BJ (cell line): ENCODE measurements at regions not wholly inside any gene's neighbourhood (a gene's known extent, or its start where the extent isn't known, plus 50 kb on each side); places are given as distances from the start of the nearest gene placed in this dataset.

Source experiments
- CTCF ChIA-PET: fragments of 350-600 bp; formaldehyde crosslinking; extraction: SDS; loops from one replicate; lab custom pipeline; 2021; ENCODE audit warnings: antibody characterized with exemption, inconsistent platforms; lab: Yijun Ruan, JAX
- POLR2A ChIA-PET: fragments of 300-600 bp; sonication (Branson Sonifier 250); formaldehyde crosslinking; extraction: SDS; loops from one replicate; lab custom pipeline; 2021; ENCODE audit warnings: antibody characterized with exemption; lab: Charles Lee
- DNase-seq: peaks from one replicate; pipeline ENCODE4 v3.0.0-alpha.2; 2011; ENCODE audit warnings: low read depth
- H3K27me3 ChIP-seq: 2 replicates; pipeline ENCODE4 v1.6.0; 2011; ENCODE audit warnings: low read length; ENCODE audit not compliant: control insufficient read depth, insufficient read depth
- H3K36me3 ChIP-seq: 2 replicates; pipeline ENCODE4 v1.5.1; 2011; ENCODE audit warnings: low read length; ENCODE audit not compliant: control insufficient read depth, insufficient read depth
- H3K4me3 ChIP-seq: 2 replicates; pipeline ENCODE4 v1.5.1; 2011; ENCODE audit warnings: low read depth, mild to moderate bottlenecking, control low read depth, low read length
- TF ChIP-seq, protein P1 (sequence below): IDR thresholded peaks from 2 replicates; pipeline ENCODE4 v1.5.1; 2011; ENCODE audit warnings: low read depth, mild to moderate bottlenecking, control low read depth, inconsistent platforms, low read length, moderate library complexity; ENCODE audit not compliant: insufficient read depth

- TF ChIP-seq, protein P1, sequence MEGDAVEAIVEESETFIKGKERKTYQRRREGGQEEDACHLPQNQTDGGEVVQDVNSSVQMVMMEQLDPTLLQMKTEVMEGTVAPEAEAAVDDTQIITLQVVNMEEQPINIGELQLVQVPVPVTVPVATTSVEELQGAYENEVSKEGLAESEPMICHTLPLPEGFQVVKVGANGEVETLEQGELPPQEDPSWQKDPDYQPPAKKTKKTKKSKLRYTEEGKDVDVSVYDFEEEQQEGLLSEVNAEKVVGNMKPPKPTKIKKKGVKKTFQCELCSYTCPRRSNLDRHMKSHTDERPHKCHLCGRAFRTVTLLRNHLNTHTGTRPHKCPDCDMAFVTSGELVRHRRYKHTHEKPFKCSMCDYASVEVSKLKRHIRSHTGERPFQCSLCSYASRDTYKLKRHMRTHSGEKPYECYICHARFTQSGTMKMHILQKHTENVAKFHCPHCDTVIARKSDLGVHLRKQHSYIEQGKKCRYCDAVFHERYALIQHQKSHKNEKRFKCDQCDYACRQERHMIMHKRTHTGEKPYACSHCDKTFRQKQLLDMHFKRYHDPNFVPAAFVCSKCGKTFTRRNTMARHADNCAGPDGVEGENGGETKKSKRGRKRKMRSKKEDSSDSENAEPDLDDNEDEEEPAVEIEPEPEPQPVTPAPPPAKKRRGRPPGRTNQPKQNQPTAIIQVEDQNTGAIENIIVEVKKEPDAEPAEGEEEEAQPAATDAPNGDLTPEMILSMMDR = no peak
- ChIA-PET CTCF (no interaction called here), POLR2A (no interaction called here)
- H3K27me3 ChIP-seq = no peaks in the 10 kb centered on the region
- no peaks in the 10 kb centered on the region for H3K36me3 ChIP-seq
- H3K4me3 ChIP-seq = no peak overlapping the region
- DNase-seq = no peak
Measured at GRCh38 chr15:45831787-45832186, 197.0 kb downstream of the SQOR start.

GRCh38 chr15:45834622-45835021 is 199.8 kb downstream of the SQOR start:
- H3K4me3 ChIP-seq = no peak overlapping the region
- H3K36me3 ChIP-seq = no peaks in the 10 kb centered on the region
- no peaks in the 10 kb centered on the region for H3K27me3 ChIP-seq
- DNase-seq = no peak
- ChIA-PET CTCF (no interaction called here), POLR2A (no interaction called here)
- TF ChIP-seq, protein P1 = no peak

- Histone ChIP-seq H3K36me3 (no peaks in the 10 kb centered on the region), H3K4me3 (no peak overlapping the region), H3K27me3 (no peaks in the 10 kb centered on the region)
- POLR2A ChIA-PET = no interaction called here
- TF ChIP-seq, protein P1 = no peak
- no peak for DNase-seq
- CTCF ChIA-PET = interaction anchor here (1.0 kb wide), 1 partner anchor 9 kb away, joined by 3 read pairs; no protein-coding TSS in a partner anchor
Measured at GRCh38 chr15:45842151-45842550, 207.3 kb downstream of the SQOR start.

DNA sequence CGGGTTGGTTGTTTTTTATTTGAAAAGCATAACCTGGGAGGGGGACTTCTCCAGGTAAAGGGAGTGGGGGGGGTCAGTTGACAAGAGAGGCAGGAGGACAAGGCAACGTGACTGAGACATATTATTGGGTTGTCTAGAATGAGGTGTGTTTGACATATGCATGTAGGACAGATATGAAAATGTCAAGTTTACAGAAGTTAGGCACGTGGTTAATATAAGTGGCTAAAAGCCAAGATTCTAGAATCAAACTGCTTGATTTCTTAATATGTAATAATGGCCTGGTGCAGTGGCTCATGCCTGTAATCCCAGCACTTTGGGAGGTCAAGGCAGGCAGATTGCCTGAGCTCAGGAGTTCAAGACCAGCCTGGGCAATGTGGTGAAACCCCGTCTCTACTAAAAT is 212.8 kb downstream of the SQOR start:
- DNase-seq = no peak
- no peaks in the 10 kb centered on the region for H3K27me3 ChIP-seq
- TF ChIP-seq, protein P1 = no peak
- H3K4me3 ChIP-seq = no peak overlapping the region
- no peaks in the 10 kb centered on the region for H3K36me3 ChIP-seq
- CTCF ChIA-PET = no interaction called here
- POLR2A ChIA-PET = no interaction called here

DNA sequence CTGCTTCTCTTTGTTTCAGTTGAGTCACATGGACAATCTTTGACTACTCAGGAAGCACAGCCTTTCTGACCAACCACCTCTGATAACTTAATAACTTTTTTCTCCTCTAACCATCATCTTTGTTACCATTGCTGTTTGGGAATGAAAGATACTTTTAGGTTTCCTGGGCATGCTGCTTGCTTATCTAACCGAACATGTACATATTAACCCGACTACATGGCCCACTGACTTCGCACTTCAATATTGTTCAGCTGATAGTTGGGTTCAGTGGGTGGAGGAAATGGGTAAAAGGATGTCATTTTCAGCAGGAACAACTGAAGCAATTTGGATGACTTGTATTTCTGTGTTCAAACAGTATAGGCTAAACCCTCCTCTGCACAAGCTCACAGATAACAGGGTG is 214.3 kb downstream of the SQOR start:
- no peaks in the 10 kb centered on the region for H3K36me3 ChIP-seq
- CTCF ChIA-PET = no interaction called here
- no peak overlapping the region for H3K4me3 ChIP-seq
- no peaks in the 10 kb centered on the region for H3K27me3 ChIP-seq
- TF ChIP-seq, protein P1 = no peak
- no peak for DNase-seq
- POLR2A ChIA-PET = no interaction called here
